IMR-90 (cell line): ENCODE measurements at regions not wholly inside any gene's neighbourhood (a gene's known extent, or its start where the extent isn't known, plus 50 kb on each side); places are given as distances from the start of the nearest gene placed in this dataset.

Source experiments
- CTCF ChIP-seq: conservative IDR thresholded peaks from 2 replicates; pipeline ENCODE4 v1.5.1; 2012; ENCODE audit warnings: mild to moderate bottlenecking, low read depth, low read length, improper control_type of control experiment
- POLR2A ChIP-seq: IDR thresholded peaks from 2 replicates; pipeline ENCODE4 v1.6.1; 2012; ENCODE audit warnings: mild to moderate bottlenecking, low read depth, low read length

GRCh38 chr3:177679568-177680471 is 482.5 kb upstream of the TBL1XR1 start:
- TF ChIP-seq CTCF (no peak), POLR2A (no peak)
